ENCODE measurements at regions not wholly inside any gene's neighbourhood (a gene's known extent, or its start where the extent isn't known, plus 50 kb on each side); places are given as distances from the start of the nearest gene placed in this dataset.

DNA sequence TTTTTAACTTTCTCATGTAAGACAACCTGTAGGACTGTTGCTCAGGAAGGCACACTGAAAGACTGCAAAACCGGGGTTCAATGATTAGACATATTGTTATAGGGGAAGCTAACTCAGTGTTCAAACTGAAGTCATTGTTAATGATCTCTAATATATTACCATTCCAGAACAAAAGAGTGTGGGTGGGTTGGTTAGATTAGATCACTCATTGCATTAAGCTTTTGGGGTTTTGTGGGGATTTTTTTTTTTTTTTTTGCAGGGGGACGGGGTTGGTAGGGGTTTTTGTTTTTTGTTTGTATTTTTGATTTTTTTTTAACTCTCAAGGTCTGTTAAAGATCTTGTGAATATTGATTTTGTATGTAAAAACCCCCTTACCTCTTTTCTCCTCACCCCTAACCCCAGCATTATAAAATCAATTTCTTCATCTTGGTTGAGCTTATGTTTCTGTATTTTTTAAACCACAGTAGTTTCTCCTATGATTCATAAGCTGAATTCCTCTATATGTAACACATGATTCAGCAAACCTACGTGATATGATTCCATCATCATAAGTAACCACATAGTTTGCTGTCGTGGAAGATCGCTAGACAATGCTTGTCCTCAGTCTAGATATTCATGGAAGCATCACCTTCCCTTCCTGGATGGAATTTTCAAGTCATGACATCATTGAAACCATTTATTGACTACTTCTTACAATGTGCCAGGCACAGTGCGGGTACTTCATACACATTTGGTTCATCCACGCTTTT lies 544.1 kb upstream of the MDFIC2 start:
- no peaks in the 10 kb centered on the region for H3K4me1 ChIP-seq (ENCODE audit: control insufficient read depth in 1 of 2, insufficient read depth in 2 of 2, low read length in 2 of 2)
- H4K8ac ChIP-seq (ENCODE audit: low read depth, low read length) = no peak overlapping the region
- no peaks in the 10 kb centered on the region for H3K79me1 ChIP-seq (ENCODE audit: low read length)
- no CpG with 5 or more reads among the region's 7 CpGs for WGBS (ENCODE audit: extremely low coverage, insufficient coverage, insufficient read length)
- H3K27ac ChIP-seq (ENCODE audit: low read depth, low read length) = no peak overlapping the region
- no peak overlapping the region for H3K4ac ChIP-seq (ENCODE audit: low read depth, low read length)
- no peak overlapping the region for H4K91ac ChIP-seq (ENCODE audit: low read depth, low read length)
- DNase-seq = peak; percentile 24 to 72
- H3K36me3 ChIP-seq (ENCODE audit: control insufficient read depth in 1 of 2, insufficient read depth in 2 of 2, low read length in 2 of 2) = no peaks in the 10 kb centered on the region
- H3K79me2 ChIP-seq (ENCODE audit: control insufficient read depth, insufficient read depth, low read length, poor library complexity) = no peaks in the 10 kb centered on the region
- no peak overlapping the region for H3K9ac ChIP-seq (ENCODE audit: low read length)
- H2BK120ac ChIP-seq (ENCODE audit: insufficient read depth, low read length, poor library complexity) = no peak overlapping the region
- no peak overlapping the region for H3K18ac ChIP-seq (ENCODE audit: low read length)
- H2AFZ ChIP-seq (ENCODE audit: insufficient read depth, low read length, poor library complexity) = no peak overlapping the region
- H3K4me3 ChIP-seq (ENCODE audit: low read depth, low read length) = no peak overlapping the region
- no peak overlapping the region for H3K14ac ChIP-seq (ENCODE audit: low read length)
- no peak overlapping the region for H2AK5ac ChIP-seq (ENCODE audit: low read length)
- H3K9me3 ChIP-seq (ENCODE audit: insufficient read depth, low read depth, low read length) = peaks cover 2% of the 10 kb centered on the region
- no peak overlapping the region for H2BK5ac ChIP-seq (ENCODE audit: low read depth, low read length, poor library complexity)
- H3K4me2 ChIP-seq (ENCODE audit: low read length) = no peak overlapping the region
- H4K12ac ChIP-seq (ENCODE audit: low read depth, low read length) = no peak overlapping the region
- no peaks in the 10 kb centered on the region for H3K27me3 ChIP-seq (ENCODE audit: insufficient read depth, low read length)
- no peak overlapping the region for H3K23ac ChIP-seq (ENCODE audit: low read length)
- no peak overlapping the region for H2BK12ac ChIP-seq (ENCODE audit: low read length)

DNA sequence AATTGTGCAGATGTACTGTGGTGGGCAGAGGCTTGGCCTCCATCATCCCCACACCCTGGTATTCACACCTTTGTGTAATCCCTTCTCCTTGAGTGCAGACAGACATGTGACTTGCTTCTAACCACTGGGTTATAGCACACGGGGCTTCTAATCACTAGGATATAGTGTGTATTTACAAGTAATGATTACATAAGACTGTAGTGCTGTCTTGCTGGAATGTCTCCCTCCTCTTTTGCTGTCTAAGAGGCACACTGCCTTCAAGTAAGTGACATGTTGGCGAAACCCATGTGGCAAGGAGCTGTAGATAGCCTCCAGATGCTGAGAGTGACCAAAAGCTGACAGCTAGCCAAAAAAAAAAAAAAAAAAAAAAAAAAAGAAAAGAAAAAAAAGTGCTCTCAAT lies 542.7 kb upstream of the MDFIC2 start:
- no peak overlapping the region for H2BK120ac ChIP-seq (ENCODE audit: insufficient read depth, low read length, poor library complexity)
- H3K23ac ChIP-seq (ENCODE audit: low read length) = no peak overlapping the region
- no peak overlapping the region for H4K8ac ChIP-seq (ENCODE audit: low read depth, low read length)
- H2AFZ ChIP-seq (ENCODE audit: insufficient read depth, low read length, poor library complexity) = no peak overlapping the region
- no peak overlapping the region for H2BK12ac ChIP-seq (ENCODE audit: low read length)
- H2BK5ac ChIP-seq (ENCODE audit: low read depth, low read length, poor library complexity) = no peak overlapping the region
- no peak overlapping the region for H2AK5ac ChIP-seq (ENCODE audit: low read length)
- WGBS (ENCODE audit: extremely low coverage, insufficient coverage, insufficient read length) = no CpG with 5 or more reads among the region's 2 CpGs
- H3K79me1 ChIP-seq (ENCODE audit: low read length) = no peaks in the 10 kb centered on the region
- no peak overlapping the region for H3K4me2 ChIP-seq (ENCODE audit: low read length)
- no peak overlapping the region for H3K4ac ChIP-seq (ENCODE audit: low read depth, low read length)
- no peak overlapping the region for H3K4me3 ChIP-seq (ENCODE audit: low read depth, low read length)
- no peak overlapping the region for H4K91ac ChIP-seq (ENCODE audit: low read depth, low read length)
- H3K27ac ChIP-seq (ENCODE audit: low read depth, low read length) = no peak overlapping the region
- no peaks in the 10 kb centered on the region for H3K4me1 ChIP-seq (ENCODE audit: control insufficient read depth in 1 of 2, insufficient read depth in 2 of 2, low read length in 2 of 2)
- H3K79me2 ChIP-seq (ENCODE audit: control insufficient read depth, insufficient read depth, low read length, poor library complexity) = no peaks in the 10 kb centered on the region
- H3K18ac ChIP-seq (ENCODE audit: low read length) = no peak overlapping the region
- no peaks in the 10 kb centered on the region for H3K36me3 ChIP-seq (ENCODE audit: control insufficient read depth in 1 of 2, insufficient read depth in 2 of 2, low read length in 2 of 2)
- no peaks in the 10 kb centered on the region for H3K27me3 ChIP-seq (ENCODE audit: insufficient read depth, low read length)
- DNase-seq = no peak
- H3K14ac ChIP-seq (ENCODE audit: low read length) = no peak overlapping the region
- peaks cover 2% of the 10 kb centered on the region for H3K9me3 ChIP-seq (ENCODE audit: insufficient read depth, low read depth, low read length)
- H3K9ac ChIP-seq (ENCODE audit: low read length) = no peak overlapping the region
- no peak overlapping the region for H4K12ac ChIP-seq (ENCODE audit: low read depth, low read length)

DNA sequence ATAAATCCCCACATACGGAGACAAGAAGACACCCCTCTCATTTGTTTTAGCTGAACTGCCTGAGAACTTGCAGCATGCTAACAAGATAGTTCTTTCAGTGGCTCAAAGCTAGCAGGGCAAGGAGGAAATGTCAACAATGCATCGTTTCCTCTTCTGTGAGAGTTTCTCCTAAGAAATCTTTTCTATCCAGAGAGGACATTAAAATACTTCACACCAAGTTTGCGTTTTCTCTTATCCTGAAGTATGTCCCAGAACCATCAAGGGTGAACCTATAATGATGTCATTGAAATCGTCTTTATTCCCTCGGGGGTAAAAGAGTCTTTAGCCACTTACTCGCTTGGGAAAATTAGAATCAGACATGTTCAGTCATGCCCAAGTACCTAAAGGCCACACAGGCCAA lies 541.7 kb upstream of the MDFIC2 start:
- Histone ChIP-seq H2AFZ (ENCODE audit: insufficient read depth, low read length, poor library complexity) (no peak overlapping the region), H3K79me2 (ENCODE audit: control insufficient read depth, insufficient read depth, low read length, poor library complexity) (no peaks in the 10 kb centered on the region), H3K14ac (ENCODE audit: low read length) (no peak overlapping the region), H3K4me2 (ENCODE audit: low read length) (no peak overlapping the region), H2BK5ac (ENCODE audit: low read depth, low read length, poor library complexity) (no peak overlapping the region), H2AK5ac (ENCODE audit: low read length) (no peak overlapping the region), H3K4me1 (ENCODE audit: control insufficient read depth in 1 of 2, insufficient read depth in 2 of 2, low read length in 2 of 2) (peaks cover 0 to 2% of the 10 kb centered on the region in 2 experiments), H3K27ac (ENCODE audit: low read depth, low read length) (no peak overlapping the region), H4K8ac (ENCODE audit: low read depth, low read length) (peak overlapping the region; percentile 25), H3K4me3 (ENCODE audit: low read depth, low read length) (no peak overlapping the region), H4K91ac (ENCODE audit: low read depth, low read length) (no peak overlapping the region), H3K27me3 (ENCODE audit: insufficient read depth, low read length) (no peaks in the 10 kb centered on the region), H3K36me3 (ENCODE audit: control insufficient read depth in 1 of 2, insufficient read depth in 2 of 2, low read length in 2 of 2) (no peaks in the 10 kb centered on the region), H2BK120ac (ENCODE audit: insufficient read depth, low read length, poor library complexity) (no peak overlapping the region), H3K9ac (ENCODE audit: low read length) (no peak overlapping the region), H3K9me3 (ENCODE audit: insufficient read depth, low read depth, low read length) (peaks cover 2% of the 10 kb centered on the region), H3K18ac (ENCODE audit: low read length) (no peak overlapping the region), H3K4ac (ENCODE audit: low read depth, low read length) (no peak overlapping the region), H3K23ac (ENCODE audit: low read length) (no peak overlapping the region), H2BK12ac (ENCODE audit: low read length) (no peak overlapping the region), H4K12ac (ENCODE audit: low read depth, low read length) (no peak overlapping the region), H3K79me1 (ENCODE audit: low read length) (no peaks in the 10 kb centered on the region)
- WGBS (ENCODE audit: extremely low coverage, insufficient coverage, insufficient read length) = no CpG with 5 or more reads among the region's 6 CpGs
- DNase-seq = no peak

DNA sequence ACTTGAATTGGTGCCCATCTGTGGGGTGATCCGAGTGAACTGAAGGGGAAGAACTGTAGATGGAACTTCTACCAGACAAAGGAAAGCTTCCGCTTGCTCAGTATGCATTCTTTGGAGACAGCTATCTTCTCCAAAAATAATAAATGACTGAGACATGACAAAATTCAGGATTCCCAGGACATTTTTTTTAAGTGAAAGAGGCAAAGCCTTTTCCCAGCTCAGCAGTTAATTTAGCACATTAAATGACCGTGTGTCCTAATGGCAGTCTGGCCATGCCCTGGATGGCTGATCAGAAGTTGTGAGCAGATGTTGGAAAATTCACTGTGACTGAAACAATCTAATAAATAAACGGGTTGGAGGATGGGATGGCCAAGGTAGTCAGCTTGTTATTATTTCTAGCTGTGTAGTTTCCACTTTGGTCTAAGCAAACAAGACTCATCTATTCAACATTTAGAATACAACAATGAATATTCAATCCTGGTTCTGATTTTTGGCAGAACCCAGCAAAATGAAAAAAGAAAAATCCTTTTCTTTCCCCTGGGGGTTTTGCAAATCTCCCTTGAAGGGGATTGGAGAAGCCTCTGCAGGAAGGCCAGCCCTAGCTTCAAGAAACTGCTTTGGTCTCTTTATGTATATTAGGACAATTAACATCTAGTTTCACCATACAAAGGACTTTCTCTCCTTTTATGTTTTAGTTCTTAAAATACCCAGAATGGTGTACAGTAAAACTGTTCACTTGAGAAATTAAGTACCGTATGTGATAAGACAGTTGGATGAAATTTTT lies 540.9 kb upstream of the MDFIC2 start:
- no peaks in the 10 kb centered on the region for H3K36me3 ChIP-seq (ENCODE audit: control insufficient read depth in 1 of 2, insufficient read depth in 2 of 2, low read length in 2 of 2)
- H2AK5ac ChIP-seq (ENCODE audit: low read length) = no peak overlapping the region
- no peak overlapping the region for H2BK5ac ChIP-seq (ENCODE audit: low read depth, low read length, poor library complexity)
- no peak overlapping the region for H3K18ac ChIP-seq (ENCODE audit: low read length)
- no peak overlapping the region for H3K4me3 ChIP-seq (ENCODE audit: low read depth, low read length)
- H3K9me3 ChIP-seq (ENCODE audit: insufficient read depth, low read depth, low read length) = peaks cover 2% of the 10 kb centered on the region
- no peaks in the 10 kb centered on the region for H3K79me2 ChIP-seq (ENCODE audit: control insufficient read depth, insufficient read depth, low read length, poor library complexity)
- WGBS (ENCODE audit: extremely low coverage, insufficient coverage, insufficient read length) = no CpG with 5 or more reads among the region's 5 CpGs
- H2BK120ac ChIP-seq (ENCODE audit: insufficient read depth, low read length, poor library complexity) = no peak overlapping the region
- no peak overlapping the region for H3K23ac ChIP-seq (ENCODE audit: low read length)
- H3K27me3 ChIP-seq (ENCODE audit: insufficient read depth, low read length) = no peaks in the 10 kb centered on the region
- no peaks in the 10 kb centered on the region for H3K79me1 ChIP-seq (ENCODE audit: low read length)
- peaks cover 0 to 2% of the 10 kb centered on the region in 2 experiments for H3K4me1 ChIP-seq (ENCODE audit: control insufficient read depth in 1 of 2, insufficient read depth in 2 of 2, low read length in 2 of 2)
- H3K27ac ChIP-seq (ENCODE audit: low read depth, low read length) = no peak overlapping the region
- H3K4ac ChIP-seq (ENCODE audit: low read depth, low read length) = no peak overlapping the region
- H2BK12ac ChIP-seq (ENCODE audit: low read length) = no peak overlapping the region
- no peak overlapping the region for H4K8ac ChIP-seq (ENCODE audit: low read depth, low read length)
- H2AFZ ChIP-seq (ENCODE audit: insufficient read depth, low read length, poor library complexity) = no peak overlapping the region
- H3K9ac ChIP-seq (ENCODE audit: low read length) = no peak overlapping the region
- H4K91ac ChIP-seq (ENCODE audit: low read depth, low read length) = no peak overlapping the region
- H3K14ac ChIP-seq (ENCODE audit: low read length) = no peak overlapping the region
- no peak overlapping the region for H4K12ac ChIP-seq (ENCODE audit: low read depth, low read length)
- H3K4me2 ChIP-seq (ENCODE audit: low read length) = no peak overlapping the region
- no peak for DNase-seq
